GM12801 (cell line): ENCODE measurements at regions not wholly inside any gene's neighbourhood (a gene's known extent, or its start where the extent isn't known, plus 50 kb on each side); places are given as distances from the start of the nearest gene placed in this dataset.

Experiments
- TF ChIP-seq, protein P1 (sequence below): IDR thresholded peaks from one replicate; pipeline ENCODE4 v1.5.1; 2011; ENCODE audit warnings: control low read depth; ENCODE audit not compliant: insufficient read length; ENCODE audit errors: extremely low read depth

DNA sequence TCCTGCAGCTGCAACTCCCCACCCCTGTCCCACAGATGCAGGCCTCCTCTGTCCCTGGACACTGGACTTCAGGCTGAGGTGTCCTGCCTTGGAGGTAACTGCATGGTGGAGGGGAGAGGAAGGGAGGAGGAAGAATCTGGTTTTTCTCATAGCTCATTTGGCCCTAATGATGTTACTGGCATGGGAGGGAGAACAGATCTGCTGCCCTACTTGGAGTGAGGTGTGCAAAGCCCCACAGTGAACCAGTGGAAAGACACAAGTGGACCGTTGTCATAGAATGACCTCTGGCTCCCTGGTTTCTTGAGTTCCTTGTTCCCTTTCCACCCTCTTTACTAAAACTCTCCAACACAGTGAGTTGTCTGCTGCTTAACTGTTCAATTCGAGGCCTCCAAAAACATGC, 215.9 kb downstream of the BARX2 start:
- TF ChIP-seq, protein P1, sequence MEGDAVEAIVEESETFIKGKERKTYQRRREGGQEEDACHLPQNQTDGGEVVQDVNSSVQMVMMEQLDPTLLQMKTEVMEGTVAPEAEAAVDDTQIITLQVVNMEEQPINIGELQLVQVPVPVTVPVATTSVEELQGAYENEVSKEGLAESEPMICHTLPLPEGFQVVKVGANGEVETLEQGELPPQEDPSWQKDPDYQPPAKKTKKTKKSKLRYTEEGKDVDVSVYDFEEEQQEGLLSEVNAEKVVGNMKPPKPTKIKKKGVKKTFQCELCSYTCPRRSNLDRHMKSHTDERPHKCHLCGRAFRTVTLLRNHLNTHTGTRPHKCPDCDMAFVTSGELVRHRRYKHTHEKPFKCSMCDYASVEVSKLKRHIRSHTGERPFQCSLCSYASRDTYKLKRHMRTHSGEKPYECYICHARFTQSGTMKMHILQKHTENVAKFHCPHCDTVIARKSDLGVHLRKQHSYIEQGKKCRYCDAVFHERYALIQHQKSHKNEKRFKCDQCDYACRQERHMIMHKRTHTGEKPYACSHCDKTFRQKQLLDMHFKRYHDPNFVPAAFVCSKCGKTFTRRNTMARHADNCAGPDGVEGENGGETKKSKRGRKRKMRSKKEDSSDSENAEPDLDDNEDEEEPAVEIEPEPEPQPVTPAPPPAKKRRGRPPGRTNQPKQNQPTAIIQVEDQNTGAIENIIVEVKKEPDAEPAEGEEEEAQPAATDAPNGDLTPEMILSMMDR = no peak

DNA sequence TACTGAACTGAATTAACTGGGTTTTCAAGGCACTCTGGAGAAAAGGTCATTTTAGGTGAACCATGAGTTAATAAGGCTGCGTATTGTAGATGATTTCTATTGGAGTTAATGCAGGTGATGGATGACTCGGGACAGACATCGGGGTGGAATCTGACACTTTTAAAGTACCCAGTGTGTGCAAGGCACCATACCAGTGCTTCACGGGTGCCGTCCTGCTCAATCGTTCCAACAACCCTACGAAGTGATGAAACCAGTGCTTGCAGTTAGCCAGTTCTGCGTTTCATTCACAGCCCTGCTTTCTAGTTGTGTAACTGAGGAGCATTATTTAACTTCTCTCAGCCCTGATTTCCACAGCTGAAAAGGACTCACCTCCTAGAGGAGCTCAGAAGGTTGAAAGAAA, 216.5 kb downstream of the BARX2 start:
- TF ChIP-seq, protein P1 = no peak

DNA sequence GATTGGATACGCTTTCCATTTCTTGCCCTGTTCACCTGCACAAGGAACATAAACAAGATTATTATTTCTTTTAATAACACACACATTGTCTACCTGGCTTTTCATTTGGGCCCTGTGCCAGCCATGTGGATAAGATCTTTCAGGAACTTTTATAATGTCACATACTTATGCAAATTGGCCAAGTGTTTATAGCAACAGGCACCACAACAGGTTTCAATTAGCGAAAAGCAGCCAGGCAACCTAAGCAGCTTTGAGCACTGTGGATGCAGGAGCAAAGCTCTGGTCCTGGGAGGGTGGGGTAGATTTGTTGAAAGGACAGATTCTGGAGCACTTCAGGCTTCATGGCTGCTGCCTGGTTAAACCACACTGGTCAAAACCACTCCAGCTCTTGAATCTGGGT, 217.4 kb downstream of the BARX2 start:
- TF ChIP-seq, protein P1 = no peak

DNA sequence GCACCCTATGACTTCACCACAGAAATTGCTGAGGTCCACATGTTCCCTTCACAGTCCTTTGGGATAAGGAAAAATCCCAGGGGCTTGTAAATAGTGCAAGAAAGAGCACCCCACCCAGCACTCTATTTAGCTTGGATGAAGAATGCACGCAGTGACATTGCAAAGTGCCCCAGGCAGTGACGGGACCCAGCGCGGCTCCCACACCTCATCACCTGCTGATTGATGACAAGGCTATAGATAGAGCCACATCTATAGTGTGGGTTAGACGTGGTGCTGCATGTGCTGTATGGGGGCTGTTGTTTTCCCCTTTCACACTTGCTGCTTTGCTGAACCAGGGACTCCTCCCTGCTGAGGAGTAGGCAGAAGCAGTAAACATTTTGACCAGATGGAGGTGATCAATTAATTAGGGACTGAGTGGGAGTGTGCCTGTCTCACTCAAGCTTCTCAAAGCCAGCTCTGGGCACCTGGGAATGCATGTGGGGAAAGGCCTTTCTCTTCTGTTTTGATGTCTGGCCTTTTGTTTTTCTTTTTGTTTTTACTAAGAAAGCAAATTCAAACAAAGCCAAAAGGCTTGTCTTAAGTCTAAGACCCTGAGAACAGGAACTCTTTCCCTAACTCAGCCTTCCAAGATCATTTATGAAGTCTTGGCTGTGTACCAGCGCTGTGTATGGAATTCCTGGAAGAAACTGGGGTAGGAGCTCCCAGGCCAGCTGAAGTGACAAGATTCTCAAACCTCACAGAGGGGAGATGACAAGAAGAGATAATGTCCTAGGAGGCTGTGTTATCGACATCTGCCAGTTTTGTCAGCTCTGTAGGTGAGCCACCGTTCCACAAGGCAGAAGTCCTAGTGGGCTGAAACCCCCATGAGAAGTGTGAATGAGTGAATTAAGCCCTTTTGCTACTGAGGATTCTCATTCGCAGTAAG, 219.7 kb downstream of the BARX2 start:
- TF ChIP-seq, protein P1 = no peak

DNA sequence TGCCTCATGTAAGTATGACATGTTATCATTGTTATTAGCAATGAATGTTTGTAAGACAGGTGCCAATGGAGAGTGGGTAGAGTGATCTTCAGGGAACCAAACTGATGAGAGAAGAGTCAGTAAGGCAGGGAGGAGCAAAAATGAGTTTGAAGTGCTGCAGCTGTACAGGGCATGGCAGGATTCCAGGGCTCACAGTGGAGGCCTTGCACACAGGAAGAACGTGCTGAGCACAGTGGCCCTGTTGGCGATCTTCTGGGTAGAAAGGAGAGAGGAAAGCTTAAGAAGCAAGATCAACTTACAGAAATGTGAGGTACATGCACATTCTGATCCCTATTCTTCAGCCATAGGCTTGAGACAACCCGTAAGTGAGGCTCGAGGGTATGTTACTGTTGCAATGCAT, 219.3 kb upstream of the TMEM45B start:
- TF ChIP-seq, protein P1 = no peak

DNA sequence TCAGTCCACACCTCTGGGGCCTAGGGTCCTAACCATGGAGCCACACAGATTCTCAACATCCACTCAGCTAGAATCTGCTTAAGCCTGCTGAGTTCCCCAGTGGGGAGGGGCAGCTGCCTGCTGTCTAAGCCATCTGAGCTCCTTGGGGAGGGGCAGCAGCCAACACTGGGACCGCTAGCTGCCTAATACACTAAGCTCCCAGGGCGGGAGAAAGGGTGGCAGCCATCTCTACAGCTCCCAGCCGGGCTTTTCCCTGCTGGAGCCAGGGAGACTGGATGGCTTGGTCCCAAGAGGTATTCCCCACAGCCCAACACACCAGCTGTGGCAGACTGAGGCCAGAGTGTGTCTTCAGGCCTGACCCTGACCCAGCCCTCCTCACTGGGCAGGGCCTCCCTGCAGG, 217.3 kb upstream of the TMEM45B start:
- TF ChIP-seq, protein P1 = no peak

DNA sequence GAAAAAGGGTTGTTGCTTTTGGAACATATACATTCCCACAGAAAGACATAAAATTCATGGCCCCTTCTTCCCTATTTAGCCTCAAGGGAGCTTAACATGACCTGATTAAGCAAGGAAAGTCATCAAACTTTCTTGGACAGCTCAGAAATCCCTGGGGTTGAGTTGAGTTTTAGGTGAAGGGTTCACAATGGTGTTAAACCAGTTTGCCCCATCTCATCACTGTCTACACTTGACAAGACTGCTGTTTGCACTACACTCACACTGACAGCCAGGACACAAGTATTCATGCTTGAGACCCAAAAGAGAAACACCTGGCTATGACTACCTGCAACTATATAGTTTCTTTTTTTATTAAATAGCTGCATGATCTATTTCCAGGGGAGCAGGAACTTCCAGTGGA, 209.8 kb upstream of the TMEM45B start:
- TF ChIP-seq, protein P1 = no peak
